ENCODE measurements at regions not wholly inside any gene's neighbourhood (a gene's known extent, or its start where the extent isn't known, plus 50 kb on each side); places are given as distances from the start of the nearest gene placed in this dataset.
A peak's percentile ranks its signal among the peaks of the same experiment; 100 is the strongest.

GRCh38 chr5:88941581-88941980 is 58.6 kb upstream of the MEF2C start:
- intact Hi-C loops (cut with DNase I; ENCODE audit: low total_unique reads) (loop anchor here (10.0 kb wide), 1 partner anchor 57 kb away; the partner anchor contains the start of gene MEF2C), in situ Hi-C loops (cut with MboI; ENCODE audit: low pct_ligation_motif_present in 1 of 4, low pct_unique_long_range_greater_than_20kb in 1 of 4, low sequenced_read_pairs in 3 of 4) (no loop called here)
- Histone ChIP-seq H3K27me3 (no peaks in the 10 kb centered on the region), H3K9me3 (no peaks in the 10 kb centered on the region), H3K36me3 (no peaks in the 10 kb centered on the region), H3K4me3 (no peak overlapping the region), H3K4me1 (peaks cover 3 to 34% (median 10%) of the 10 kb centered on the region in 4 donors), H3K27ac (peak overlapping the region; percentile 41 to 80 (median 74))
- WGBS, 2 donors (ENCODE audit: low coverage in 1 of 2) = 97% methylated on average over 2 of the region's 2 CpGs; no CpG with 5 or more reads in 1 of the 2 donors
- TF ChIP-seq EP300 (IDR thresholded peaks at IDR 0.05; ENCODE audit: low read depth) (no peak), POLR2AphosphoS5 (IDR thresholded peaks at IDR 0.05) (no peak), POLR2A (IDR thresholded peaks at IDR 0.05) (no peak)
- TF ChIP-seq, protein P1, sequence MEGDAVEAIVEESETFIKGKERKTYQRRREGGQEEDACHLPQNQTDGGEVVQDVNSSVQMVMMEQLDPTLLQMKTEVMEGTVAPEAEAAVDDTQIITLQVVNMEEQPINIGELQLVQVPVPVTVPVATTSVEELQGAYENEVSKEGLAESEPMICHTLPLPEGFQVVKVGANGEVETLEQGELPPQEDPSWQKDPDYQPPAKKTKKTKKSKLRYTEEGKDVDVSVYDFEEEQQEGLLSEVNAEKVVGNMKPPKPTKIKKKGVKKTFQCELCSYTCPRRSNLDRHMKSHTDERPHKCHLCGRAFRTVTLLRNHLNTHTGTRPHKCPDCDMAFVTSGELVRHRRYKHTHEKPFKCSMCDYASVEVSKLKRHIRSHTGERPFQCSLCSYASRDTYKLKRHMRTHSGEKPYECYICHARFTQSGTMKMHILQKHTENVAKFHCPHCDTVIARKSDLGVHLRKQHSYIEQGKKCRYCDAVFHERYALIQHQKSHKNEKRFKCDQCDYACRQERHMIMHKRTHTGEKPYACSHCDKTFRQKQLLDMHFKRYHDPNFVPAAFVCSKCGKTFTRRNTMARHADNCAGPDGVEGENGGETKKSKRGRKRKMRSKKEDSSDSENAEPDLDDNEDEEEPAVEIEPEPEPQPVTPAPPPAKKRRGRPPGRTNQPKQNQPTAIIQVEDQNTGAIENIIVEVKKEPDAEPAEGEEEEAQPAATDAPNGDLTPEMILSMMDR (IDR thresholded peaks at IDR 0.05) = no peak
- DNase-seq = no peak

DNA sequence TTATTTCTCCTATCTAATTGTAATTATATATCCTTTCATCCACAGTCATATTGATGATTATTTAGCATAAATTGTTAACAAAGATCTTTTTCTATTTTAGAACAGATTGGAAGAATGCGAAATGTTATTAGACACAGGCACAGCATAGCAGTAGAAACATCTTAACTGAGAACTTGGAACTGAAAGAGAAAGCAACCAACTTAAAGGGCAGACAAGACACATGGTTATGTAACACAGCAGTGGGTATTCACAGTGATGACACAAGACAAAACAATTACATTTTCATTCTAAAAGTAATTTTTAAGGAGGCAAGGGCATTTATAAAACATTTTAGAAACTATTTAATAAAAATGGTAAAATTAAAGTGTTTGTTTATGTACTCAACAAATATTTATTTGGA is 57.7 kb upstream of the MEF2C start:
- DNase-seq = no peak
- no peak overlapping the region for H3K4me3 ChIP-seq
- 73 to 88% methylated on average over 1 of the region's 1 CpG for WGBS, 2 donors (ENCODE audit: low coverage in 1 of 2)
- TF ChIP-seq POLR2A (IDR thresholded peaks at IDR 0.05) (no peak), EP300 (IDR thresholded peaks at IDR 0.05; ENCODE audit: low read depth) (no peak), POLR2AphosphoS5 (IDR thresholded peaks at IDR 0.05) (no peak)
- TF ChIP-seq, protein P1 (IDR thresholded peaks at IDR 0.05) = no peak
- intact Hi-C loops (cut with DNase I; ENCODE audit: low total_unique reads) = loop anchor here (10.0 kb wide), 1 partner anchor 56 kb away; the partner anchor contains the start of gene MEF2C
- in situ Hi-C loops (cut with MboI; ENCODE audit: low pct_ligation_motif_present in 1 of 4, low pct_unique_long_range_greater_than_20kb in 1 of 4, low sequenced_read_pairs in 3 of 4) = no loop called here
- no peaks in the 10 kb centered on the region for H3K36me3 ChIP-seq
- H3K27me3 ChIP-seq = no peaks in the 10 kb centered on the region
- H3K4me1 ChIP-seq = peaks cover 3 to 34% (median 10%) of the 10 kb centered on the region in 4 donors
- H3K9me3 ChIP-seq = no peaks in the 10 kb centered on the region
- no peak overlapping the region for H3K27ac ChIP-seq

GRCh38 chr5:88939300-88939699 is 56.3 kb upstream of the MEF2C start:
- 94 to 98% methylated on average over 2 of the region's 2 CpGs for WGBS, 2 donors (ENCODE audit: low coverage in 1 of 2)
- TF ChIP-seq, protein P1 (IDR thresholded peaks at IDR 0.05) = no peak
- TF ChIP-seq POLR2AphosphoS5 (IDR thresholded peaks at IDR 0.05) = no peak
- TF ChIP-seq POLR2A (IDR thresholded peaks at IDR 0.05) = no peak
- TF ChIP-seq EP300 (IDR thresholded peaks at IDR 0.05; ENCODE audit: low read depth) = no peak
- peaks cover 3 to 34% (median 10%) of the 10 kb centered on the region in 4 donors for H3K4me1 ChIP-seq
- H3K4me3 ChIP-seq = no peak overlapping the region
- H3K27ac ChIP-seq = peak overlapping the region in 1 of 4 donors; percentile 44
- no peaks in the 10 kb centered on the region for H3K27me3 ChIP-seq
- H3K9me3 ChIP-seq = no peaks in the 10 kb centered on the region
- no peaks in the 10 kb centered on the region for H3K36me3 ChIP-seq
- intact Hi-C loops (cut with DNase I; ENCODE audit: low total_unique reads) = no loop called here
- in situ Hi-C loops (cut with MboI; ENCODE audit: low pct_ligation_motif_present in 1 of 4, low pct_unique_long_range_greater_than_20kb in 1 of 4, low sequenced_read_pairs in 3 of 4) = no loop called here
- DNase-seq = no peak

- no peaks in the 10 kb centered on the region for H3K36me3 ChIP-seq
- H3K4me1 ChIP-seq = peaks cover 3 to 34% (median 10%) of the 10 kb centered on the region in 4 donors
- no peaks in the 10 kb centered on the region for H3K9me3 ChIP-seq
- WGBS, 2 donors (ENCODE audit: low coverage in 1 of 2) = 21 to 37% methylated on average over 3 of the region's 3 CpGs
- no peak for DNase-seq
- in situ Hi-C loops (cut with MboI; ENCODE audit: low pct_ligation_motif_present in 1 of 4, low pct_unique_long_range_greater_than_20kb in 1 of 4, low sequenced_read_pairs in 3 of 4) (no loop called here), intact Hi-C loops (cut with DNase I; ENCODE audit: low total_unique reads) (no loop called here)
- H3K27me3 ChIP-seq = no peaks in the 10 kb centered on the region
- no peak overlapping the region for H3K4me3 ChIP-seq
- TF ChIP-seq, protein P1 (IDR thresholded peaks at IDR 0.05) = no peak
- peak in 1 of 3 donors; percentile 14 for TF ChIP-seq POLR2AphosphoS5 (IDR thresholded peaks at IDR 0.05)
- H3K27ac ChIP-seq = peak overlapping the region in 3 of 4 donors; percentile 4 to 56 (median 44)
Observed at GRCh38 chr5:88938488-88938887, 55.5 kb upstream of the MEF2C start.
